Fibroblast of pulmonary artery (primary cell): ENCODE measurements at regions not wholly inside any gene's neighbourhood (a gene's known extent, or its start where the extent isn't known, plus 50 kb on each side); places are given as distances from the start of the nearest gene placed in this dataset.
"Not testable (repeated sequence)": the region's sequence is repeated elsewhere in the genome, so short reads cannot be mapped to it uniquely, and the experiment has no call there.

Experiments
- DNase-seq: peaks from one replicate; pipeline ENCODE4 v3.0.0-alpha.2; 2010; ENCODE audit warnings: low read depth
- H3K4me3 ChIP-seq: replicated peaks from 2 replicates; pipeline ENCODE4 v1.5.1; 2011; ENCODE audit warnings: low read depth, mild to moderate bottlenecking, control low read depth, low read length, moderate library complexity
- TF ChIP-seq, protein P1 (sequence below): IDR thresholded peaks from 2 replicates; pipeline ENCODE4 v1.5.1; 2011; ENCODE audit warnings: mild to moderate bottlenecking, control low read depth, low read length, inconsistent platforms; ENCODE audit errors: missing control alignments

DNA sequence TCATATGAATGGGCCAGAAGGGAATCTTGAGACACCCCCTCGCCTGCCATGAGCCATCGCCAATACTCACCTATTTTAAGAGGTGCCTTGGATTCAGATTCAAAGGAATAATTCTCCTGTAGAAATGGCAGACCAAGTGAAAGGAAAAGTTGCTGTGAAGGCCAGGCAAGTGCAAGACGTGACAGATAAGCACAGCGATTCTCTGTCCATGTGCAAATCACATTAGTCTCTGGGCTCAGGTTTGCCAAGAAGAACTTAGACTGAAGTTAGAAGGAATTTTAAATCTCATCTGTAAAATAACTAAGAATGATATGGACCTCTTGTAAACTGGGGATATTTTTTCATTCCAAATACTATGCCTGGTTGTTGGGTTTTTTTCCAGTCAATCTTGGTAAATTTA is 173.6 kb downstream of the UACA start:
- no peak for DNase-seq
- no peak overlapping the region for H3K4me3 ChIP-seq
- TF ChIP-seq, protein P1, sequence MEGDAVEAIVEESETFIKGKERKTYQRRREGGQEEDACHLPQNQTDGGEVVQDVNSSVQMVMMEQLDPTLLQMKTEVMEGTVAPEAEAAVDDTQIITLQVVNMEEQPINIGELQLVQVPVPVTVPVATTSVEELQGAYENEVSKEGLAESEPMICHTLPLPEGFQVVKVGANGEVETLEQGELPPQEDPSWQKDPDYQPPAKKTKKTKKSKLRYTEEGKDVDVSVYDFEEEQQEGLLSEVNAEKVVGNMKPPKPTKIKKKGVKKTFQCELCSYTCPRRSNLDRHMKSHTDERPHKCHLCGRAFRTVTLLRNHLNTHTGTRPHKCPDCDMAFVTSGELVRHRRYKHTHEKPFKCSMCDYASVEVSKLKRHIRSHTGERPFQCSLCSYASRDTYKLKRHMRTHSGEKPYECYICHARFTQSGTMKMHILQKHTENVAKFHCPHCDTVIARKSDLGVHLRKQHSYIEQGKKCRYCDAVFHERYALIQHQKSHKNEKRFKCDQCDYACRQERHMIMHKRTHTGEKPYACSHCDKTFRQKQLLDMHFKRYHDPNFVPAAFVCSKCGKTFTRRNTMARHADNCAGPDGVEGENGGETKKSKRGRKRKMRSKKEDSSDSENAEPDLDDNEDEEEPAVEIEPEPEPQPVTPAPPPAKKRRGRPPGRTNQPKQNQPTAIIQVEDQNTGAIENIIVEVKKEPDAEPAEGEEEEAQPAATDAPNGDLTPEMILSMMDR: no peak

DNA sequence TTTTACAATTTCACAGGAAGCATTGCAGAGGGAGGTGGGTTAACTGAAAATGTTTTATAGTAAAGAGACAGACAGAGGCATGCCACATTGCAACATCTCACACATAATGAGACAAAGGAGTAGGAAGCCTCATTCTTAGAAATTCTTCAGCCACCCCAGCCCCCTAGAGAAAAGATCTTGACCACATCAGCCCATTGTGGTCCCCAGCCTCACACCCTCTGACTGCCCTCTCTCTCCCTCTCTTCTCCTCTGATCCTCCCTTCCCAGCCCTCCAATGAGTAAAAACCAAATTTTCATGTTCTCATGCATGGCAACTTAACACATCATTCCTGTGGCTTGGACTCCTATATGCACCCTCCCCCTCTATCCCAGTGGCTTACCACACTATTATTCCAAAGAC is 174.1 kb downstream of the UACA start:
- TF ChIP-seq, protein P1: no peak
- H3K4me3 ChIP-seq: no peak overlapping the region
- DNase-seq: peak; percentile 59

DNA sequence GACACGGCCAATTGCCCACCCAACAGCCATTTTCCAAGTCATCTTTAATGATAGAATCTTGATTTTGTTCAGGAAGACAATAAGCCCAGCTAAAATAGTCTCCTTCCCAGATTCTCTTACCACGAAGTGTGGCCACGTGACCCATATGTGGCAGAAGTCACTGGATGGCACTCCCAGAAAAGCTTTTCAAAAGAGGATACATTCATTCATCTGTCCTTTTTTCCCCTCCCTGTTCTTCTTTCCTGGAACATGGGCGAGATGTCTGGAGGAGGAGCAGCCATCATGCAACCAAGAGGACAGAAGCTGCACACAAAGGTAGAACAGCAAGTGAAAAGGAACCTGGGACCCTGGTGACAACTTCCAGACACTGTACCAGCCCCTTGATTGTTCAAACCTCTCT is 174.7 kb downstream of the UACA start:
- no peak overlapping the region for H3K4me3 ChIP-seq
- TF ChIP-seq, protein P1: no peak
- no peak for DNase-seq

DNA sequence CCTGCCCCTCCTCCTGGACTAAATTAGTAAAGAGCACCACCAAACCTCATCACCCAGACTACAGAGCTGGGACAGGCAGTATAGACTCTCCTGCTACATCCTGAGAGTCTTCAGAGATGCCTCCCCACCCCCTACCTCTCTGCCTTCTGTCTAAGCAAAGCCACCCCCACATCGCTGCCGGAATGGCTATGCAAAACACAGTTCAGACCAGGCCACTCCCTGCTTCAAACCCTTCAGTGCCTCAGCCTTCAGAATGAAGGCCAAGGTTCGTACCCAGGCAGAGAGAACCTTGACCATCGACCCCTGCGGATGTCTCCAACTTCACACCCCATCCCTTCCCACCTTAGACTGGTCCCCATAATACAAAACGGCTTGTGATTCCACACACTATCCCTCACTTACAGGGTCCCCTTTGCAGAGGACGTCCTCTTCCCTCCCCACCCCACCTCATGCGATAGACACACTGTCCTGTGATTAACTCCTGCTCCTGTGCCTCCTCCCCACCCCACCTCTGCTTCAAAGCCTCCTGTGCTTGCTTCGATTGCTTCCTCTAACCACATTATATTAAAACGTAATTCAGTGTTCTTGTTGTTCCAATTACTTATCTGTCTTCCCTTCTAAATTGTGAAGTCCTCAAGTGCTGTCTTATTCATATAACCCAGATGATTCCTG is 175.3 kb downstream of the UACA start:
- TF ChIP-seq, protein P1: no peak
- H3K4me3 ChIP-seq: no peak overlapping the region
- no peak for DNase-seq

DNA sequence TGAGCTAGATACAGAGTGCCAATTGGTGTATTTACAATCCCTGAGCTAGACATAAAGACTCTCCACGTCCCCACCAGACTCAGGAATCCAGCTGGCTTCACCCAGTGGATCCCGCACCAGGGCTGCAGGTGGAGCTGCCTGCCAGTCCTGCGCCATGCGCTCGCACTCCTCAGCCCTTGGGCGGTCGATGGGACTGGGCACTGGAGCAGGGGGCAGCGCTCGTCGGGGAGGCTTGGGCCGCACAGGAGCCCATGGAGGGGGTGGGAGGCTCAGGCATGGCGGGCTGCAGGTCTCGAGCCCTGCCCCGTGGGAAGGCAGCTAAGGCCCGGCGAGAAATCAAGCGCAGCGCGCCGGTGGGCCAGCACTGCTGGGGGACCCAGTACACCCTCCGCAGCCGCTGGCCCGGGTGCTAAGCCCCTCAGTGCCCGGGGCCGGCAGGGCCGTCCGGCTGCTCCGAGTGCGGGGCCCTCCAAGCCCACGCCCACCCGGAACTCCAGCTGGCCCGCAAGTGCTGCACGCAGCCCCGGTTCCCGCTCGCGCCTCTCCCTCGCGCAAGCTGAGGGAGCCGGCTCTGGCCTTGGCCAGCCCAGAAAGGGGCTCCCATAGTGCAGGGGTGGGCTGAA is 176.2 kb downstream of the UACA start:
- H3K4me3 ChIP-seq, DNase-seq: not testable (repeated sequence)

DNA sequence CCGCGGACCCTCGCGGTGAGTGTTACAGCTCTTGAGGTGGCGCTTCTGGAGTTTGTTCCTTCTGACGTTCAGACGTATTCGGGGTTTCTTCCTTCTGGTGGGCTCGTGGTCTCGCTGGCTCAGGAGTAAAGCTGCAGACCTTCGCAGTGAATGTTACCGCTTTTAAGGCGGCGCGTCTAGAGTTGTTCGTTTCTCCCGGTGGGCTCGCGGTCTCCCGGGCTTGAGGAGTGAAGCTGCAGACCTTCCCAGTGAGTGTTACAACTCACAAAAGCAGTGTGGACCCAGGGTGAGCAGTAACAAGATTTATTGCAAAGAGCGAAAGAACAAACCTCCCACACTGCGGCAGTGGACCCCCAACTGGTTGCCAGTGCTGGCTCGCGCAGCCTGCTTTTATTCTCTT is 177.1 kb downstream of the UACA start:
- DNase-seq: no peak
- TF ChIP-seq, protein P1: no peak
- H3K4me3 ChIP-seq: no peak overlapping the region

DNA sequence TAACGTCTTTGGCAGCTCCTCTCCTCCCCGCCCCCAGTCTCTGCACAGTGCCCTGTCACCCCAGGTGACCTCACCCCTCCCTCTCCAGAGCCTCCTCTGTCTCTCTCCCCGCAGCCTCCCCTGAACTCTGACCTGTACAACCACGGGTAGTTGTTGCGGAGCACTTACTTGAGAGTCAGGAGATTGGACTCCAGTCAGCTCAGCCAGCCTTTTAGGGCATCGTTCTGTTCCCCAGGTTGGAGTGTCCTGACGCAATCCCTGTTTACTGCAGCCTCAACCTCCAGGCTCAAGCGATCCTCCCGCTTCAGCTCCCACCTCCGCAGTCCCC is 177.7 kb downstream of the UACA start:
- no peak for DNase-seq
- TF ChIP-seq, protein P1: no peak
- no peak overlapping the region for H3K4me3 ChIP-seq
